Midbrain (tissue), 1 donor: ENCODE measurements at regions not wholly inside any gene's neighbourhood (a gene's known extent, or its start where the extent isn't known, plus 50 kb on each side); places are given as distances from the start of the nearest gene placed in this dataset.
"Not testable (repeated sequence)": the region's sequence is repeated elsewhere in the genome, so short reads cannot be mapped to it uniquely, and the experiment has no call there.

Experiments
- DNase-seq: peaks from one replicate; lab custom pipeline; 2025; lab: John Stamatoyannopoulos, UW

DNA sequence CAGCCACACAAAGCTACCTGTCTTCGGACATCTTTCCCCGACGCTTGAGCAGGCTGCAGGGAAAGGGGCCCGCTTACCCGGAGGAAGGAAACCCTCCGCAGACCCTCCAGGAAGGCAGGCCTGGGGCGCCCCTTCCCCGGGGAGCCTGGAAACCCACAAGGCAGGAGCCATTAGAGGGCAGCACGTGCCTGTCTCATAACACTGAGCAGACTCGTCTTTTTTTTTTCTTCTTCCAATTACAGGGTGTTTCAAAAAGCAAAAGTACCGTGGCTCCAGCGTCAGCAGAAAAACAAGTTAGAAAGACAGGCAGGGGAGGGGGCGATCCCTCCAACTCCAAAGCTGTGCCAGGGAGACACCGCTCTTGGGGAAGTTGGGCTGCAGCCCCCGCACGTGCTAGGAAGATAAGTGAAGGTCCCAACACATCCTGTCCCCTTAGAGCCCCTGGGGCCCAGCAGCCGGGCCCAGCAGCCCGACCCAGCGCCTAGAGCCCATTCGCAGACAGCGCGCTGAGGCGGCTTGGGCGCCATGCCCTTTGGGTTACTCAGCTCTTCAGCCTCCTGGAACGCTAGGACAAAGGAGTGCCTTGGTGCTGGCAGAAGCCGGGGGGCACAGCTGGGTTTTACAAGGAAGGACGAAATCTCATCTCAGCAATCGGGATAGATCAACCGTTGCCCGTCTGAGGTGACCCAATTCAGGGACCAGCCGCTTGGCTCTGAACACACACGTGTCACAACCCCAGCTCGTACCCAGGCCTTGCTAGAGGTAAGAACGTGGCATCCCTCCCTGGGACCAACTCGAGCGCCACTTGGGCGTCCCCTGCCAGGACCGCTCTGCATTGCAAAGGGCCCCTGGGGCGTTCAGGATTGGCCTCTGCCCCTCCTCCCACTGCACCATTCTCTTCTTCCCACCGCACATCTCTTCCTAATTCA lies 136.3 kb downstream of the LY86 start:
- peak; percentile 63 for DNase-seq

DNA sequence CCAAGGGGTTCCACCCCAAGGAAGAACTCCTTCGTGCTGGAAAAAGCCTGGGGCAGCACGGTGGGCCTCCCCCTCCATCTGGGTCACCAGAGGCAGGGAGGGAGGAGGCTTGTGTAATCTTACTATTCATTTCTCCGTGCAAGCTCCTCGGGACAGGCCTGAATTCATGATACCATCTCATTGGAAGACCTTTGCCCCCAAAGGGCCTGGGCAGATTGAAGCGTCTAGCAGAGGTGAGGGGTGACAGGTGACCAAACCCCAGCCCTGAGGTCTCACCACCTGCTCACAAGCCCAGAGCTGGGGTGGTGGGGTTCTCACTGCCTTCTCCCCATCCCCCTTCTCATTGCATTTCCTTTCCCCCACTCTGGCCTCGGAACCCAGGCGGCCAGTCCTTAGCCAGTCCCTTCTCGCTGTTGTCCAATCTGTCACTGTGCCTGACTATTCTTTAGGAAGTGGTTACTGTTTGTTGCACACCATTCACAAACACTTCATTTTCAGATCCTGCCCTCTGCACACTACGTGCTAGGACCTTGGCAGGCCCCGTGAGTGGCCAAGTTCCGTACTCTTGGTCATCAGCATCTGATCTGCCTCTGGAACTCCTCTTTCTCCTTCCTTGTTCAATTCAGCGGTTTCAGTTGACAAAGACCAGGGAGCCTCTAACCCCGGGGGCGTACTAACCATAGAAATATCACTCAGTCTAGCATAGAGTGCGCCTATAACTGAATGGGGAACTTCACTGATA lies 137.1 kb downstream of the LY86 start:
- DNase-seq, result peak; percentile 9

DNA sequence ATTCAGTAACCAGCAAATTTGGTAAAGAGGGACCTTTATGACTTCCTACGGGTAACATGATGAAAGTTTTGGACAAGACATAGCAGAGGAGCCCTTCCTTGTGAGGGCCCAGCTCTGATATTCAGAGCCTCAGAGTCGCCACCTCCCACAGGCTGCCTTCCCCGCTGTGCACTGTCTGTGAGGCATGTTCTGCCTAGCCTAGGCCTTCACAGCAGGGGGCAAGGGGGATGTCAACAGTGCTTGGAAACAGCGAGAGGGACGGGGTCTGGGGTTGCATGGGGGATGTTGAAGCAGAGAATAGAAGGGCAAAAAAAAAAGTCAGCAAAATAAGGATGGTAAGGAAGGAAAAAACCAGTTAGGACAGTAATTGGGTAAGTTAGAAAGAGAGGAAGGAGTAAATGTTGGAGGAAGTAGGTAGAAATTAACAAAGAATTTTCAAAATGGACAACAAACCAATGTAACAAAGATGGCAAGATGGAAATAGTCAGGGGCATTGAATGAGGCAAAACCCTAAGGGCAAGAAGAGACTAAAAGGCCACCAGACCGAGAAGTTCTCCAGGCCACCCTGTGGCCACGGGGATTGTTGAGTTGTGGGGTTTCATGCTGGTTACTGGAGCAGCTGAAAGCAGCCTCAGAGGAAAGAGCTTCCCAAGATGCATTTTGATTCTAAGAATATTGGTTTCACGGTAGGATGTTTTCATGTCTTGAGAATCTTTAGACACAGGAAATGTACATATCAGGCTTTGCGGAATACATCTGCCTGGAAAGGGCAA lies 139.8 kb downstream of the LY86 start:
- no peak for DNase-seq

DNA sequence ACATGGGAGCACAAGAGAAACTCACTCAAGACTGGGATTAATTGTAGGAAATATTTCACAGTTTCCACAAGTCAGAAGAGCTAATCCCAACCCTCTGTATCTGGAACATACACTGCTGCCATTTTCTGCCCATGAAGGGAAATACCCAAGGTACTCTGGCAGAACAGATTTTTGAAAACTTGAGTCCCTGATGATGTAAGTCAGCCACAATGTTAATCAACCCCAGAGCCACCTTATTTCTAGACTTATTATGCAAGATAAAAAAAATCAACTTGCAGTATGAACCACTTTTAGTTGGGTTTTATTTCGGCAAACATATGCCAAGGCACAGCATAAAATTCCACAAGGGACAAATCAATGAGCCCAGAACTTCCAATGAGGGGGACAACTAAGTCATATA lies 141.5 kb downstream of the LY86 start:
- DNase-seq, result no peak

DNA sequence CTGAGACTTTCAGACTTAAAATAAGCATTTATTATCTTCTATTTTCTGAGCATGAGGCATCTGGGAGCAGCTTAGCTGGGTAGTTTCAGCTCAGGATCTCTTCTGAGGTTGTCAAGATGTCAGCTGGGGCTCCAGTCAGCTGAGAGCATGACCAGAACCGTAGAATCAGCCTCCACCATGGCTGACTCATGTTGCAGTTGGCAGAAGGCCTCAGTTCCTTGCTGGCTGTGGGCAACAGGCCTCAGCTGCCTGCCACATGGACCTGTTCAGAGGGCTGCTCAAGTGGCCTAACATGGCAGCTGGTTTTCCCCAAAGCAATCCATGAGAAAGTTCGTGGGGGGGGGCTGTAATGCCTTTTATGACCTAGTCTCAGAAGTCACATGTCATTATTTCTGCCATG lies 142.3 kb downstream of the LY86 start:
- DNase-seq, result no peak

DNA sequence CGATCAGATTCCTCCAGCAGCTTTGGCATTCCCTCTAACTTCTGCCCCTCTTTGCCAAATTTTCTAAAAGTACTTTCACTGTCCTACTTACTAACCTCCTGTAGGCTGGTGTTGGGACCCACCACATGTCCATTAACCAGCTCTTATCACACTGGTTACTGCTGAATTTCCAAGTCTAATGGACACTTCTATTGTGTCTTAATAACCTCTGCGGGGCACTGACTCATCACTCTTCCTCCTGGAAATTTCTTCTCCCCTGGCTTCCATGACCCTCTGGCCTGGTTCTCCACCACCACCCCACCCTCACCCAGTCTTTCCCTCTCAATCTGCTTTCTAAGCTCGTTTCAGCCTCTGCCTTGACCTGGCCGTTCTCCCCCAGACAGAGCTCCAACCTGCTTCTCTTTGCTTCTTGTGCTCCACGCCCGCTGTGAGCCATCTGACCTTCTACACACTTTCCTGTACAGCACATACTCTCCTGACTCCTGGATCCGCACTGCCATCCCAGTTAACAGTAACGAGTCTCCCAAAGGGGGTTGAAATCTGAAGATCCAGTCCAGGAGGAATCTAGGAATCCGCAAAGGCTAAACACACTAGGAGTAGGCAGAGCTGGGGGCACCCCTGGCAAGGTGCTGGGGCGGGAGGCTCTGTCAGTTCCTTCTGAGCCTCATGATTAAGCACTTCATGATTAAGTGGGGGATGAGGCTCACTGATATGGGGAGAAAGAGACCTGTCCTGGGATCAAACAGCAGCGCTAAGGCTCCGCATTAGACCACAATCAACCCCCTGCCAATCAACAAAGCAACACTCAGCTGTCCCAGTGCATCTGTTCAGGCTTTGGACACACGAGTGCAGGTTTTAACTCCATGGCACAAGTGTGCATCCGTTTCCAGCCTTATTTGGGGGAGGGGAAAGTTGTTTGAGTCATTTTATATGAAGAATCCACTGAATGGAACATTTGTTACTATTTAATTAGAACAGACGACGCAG lies 146.3 kb downstream of the LY86 start:
- DNase-seq, result no peak

DNA sequence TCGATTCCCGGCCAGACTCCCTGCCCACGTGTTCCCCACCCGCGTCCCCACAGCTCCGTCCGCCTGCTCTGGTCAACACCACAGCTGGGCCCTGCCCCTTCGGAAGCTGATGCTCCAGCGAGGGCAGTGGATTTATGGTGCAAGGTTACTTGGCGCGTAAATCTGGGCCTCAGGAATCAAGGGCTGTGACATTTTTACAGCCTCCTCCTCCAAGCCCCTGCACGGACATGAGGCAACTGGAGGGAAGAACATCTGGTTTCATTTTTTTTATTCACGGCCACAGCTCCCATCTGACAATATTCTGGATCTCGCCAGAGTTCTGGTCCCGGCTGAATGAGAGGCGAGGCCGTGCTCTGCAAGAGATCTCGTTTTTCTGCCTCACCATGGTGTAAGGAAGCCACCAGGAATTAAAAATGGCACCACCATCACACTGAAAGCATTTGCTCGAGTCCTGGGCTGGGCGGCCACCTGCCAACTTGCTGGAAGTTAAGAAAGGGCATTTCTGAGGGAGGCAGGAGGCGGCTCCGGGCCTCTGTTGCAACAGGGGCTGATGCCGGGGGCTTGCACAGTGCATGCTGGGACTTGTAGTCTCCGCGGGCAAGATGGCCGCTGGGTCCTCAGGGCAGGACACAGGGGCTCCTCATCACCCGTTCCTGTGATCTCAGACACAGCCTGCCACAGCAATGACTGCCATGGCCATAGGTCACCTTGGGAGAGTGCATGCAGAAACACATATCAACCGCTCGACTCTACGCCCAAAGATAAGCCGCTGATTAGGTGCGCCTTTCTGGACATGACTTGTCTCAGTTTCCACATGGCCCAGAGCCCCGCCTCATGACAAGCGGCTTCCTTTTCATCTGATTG lies 148.5 kb downstream of the LY86 start:
- no peak for DNase-seq

DNA sequence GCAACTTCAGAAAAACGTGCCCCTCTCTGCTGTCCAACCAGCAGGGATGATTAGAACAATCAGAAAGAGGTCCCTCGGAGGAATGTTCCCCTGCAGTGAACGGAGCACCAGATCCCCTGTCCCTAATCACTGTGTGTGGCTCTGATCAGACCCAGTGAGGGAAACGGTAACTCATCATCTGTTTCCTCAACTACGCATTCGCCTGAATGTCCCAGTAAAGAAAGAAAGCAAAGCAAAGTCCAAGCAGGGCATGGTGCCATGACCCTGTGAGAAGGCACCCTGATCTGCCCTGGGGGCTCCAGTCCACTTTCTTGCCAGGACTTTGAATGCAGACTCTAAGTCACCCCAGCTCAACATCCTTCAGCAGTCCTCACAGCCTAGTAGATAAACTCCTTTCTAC lies 149.2 kb downstream of the LY86 start:
- DNase-seq, result no peak

DNA sequence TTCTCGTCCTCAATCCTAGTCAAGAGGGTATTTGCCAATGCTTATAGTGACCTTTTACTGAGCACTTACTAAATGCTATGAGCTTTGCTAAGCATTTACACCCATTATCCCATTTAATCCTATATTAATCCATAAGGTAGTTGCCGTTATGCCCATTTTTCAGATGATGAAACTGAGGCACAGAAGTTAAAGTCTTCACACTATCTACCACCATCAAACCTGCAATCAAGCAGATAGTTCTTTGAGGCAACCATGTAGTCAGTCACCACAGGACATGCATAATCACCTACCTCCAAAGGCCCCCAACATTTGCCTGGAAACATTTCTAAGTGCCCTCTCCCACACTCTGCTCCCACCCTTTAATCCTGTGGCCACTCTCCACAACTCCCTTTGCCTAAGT lies 149.6 kb downstream of the LY86 start:
- no peak for DNase-seq

DNA sequence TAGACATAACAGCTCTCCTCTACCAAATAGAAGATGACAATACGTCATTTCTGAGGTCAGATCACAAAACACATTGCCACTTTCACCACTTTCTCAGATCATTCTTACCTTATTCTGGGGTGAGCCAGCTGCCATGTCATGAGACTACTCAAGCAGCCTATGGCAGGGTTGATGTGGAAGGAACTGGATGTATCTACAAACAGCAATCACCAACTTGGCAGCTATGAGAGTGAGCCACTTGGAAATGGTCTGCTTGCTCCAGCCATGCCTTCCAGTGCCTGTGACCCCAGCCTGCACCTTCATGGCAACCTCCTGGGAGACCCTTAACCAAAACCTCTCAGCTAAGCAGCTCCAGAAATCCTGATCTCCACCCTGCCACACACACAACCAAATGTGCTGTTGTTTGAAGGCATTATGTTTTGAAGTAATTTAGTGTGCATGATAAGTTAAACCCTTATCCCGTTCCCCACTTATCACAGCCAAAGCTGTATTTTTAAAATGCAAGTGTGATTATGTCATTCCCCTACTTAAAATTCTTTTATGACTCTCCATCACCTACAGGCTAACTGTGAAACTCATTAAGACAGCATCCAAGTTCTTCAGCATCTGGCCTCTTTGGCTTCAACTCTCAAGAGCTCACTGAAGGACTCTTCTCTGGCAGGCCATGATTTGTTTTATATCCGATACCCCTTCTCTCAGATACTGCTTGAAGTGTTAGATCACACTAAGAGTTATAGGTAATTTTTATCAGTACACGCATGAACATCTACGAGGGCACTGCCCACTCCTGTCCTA lies 150.6 kb downstream of the LY86 start:
- DNase-seq, result no peak

DNA sequence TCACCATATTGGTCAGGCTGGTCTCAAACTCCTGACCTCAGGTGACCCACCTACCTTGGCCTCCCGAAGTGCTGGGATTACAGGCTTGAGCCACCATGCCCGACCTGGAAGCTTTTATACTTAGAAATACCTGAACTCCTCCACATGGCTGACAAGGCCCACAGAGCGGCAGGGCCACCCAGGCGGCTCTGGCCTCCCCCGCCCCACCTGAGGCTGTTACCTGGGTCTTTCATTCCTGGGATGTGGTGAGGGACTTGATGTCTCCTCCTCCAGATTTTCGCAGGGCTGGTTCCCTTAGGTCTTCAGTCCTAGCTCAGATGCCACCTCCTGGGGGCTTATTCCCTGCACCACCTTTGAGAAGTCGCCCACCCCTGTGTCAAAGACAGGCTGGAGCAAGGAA lies 152.1 kb downstream of the LY86 start:
- no peak for DNase-seq

DNA sequence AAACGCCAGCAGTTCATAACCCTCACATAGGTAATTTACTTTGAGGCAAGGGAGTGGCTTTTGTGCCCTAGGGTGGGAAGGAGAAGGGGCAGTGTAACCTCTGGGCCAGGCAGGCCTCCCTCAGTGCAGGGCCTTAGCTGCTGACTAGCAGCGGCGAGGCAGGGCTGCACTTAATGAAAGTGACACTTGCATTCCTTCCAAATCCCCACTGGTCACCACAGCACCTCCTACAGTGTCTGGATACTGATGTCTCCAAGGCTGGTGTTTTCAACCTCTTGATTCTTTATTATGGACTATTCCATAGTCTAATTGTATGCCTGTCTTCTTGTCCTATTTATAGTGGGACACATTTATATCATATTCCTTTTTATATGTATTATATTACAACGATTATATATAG lies 152.7 kb downstream of the LY86 start:
- DNase-seq, result no peak

DNA sequence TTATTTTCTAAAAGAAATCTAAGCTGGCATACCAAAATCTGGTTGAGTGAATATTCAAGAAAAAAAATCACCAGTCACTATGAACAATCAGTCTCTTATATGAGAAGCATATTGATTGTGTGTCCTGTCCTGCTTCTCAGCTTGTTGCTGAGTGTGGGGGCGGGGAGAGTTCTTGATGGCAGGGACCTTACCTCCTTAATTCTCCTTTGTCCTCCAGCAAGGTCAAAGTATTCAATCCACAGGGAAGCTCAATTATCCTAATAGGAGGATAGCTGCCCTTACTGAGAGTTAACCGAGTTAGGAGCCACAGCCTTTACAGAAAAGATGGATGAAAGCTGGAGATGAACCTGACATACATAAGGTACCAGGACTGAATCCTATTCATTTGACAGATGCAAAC lies 154.0 kb downstream of the LY86 start:
- no peak for DNase-seq

DNA sequence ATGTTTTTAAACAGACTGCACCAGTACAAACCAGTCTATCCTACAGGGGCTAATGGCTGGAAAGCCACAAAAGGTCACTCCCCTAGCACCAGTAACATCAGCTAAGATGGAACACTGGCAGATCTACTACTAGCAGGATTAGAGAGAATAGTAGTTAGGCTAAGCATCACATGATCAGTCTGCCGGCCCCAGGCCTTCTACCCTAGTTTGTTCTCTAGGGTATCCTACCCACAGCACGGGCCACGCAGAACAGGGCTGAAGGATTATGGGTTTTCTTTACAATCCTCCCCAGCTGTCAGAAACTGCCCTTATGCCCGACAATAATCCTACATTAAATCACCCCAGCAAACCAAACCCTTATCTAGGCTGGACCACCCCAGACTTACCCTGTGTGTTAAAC lies 156.0 kb downstream of the LY86 start:
- no peak for DNase-seq

DNA sequence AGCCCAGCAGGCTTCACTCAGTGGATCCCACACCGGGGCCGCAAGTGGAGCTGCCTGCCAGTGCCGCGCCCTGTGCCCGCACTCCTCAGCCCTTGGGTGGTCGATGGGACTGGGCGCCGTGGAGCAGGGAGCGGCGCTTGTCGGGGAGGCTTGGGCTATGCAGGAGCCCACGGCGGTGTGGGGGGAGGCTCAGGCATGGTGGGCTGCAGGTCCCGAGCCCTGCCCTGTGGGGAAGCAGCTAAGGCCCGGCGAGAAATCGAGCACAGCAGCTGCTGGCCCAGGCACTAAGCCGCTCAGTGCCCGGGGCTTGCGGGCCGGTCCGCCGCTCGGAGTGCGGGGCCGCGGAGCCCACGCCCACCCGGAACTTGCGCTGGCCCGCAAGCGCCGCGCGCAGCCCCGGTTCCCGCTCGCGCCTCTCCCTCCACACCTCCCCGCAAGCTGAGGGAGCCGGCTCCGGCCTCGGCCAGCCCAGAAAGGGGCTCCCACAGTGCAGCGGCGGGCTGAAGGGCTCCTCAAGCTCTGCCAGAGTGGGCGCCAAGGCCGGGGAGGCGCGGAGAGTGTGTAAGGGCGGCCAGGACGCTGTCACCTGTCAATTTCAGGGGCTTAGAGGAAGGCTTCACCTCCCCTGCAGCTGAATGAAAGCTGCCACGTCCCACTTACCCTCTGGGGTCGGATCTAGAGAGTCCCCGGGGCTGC lies 157.3 kb downstream of the LY86 start:
- not testable (repeated sequence) for DNase-seq

DNA sequence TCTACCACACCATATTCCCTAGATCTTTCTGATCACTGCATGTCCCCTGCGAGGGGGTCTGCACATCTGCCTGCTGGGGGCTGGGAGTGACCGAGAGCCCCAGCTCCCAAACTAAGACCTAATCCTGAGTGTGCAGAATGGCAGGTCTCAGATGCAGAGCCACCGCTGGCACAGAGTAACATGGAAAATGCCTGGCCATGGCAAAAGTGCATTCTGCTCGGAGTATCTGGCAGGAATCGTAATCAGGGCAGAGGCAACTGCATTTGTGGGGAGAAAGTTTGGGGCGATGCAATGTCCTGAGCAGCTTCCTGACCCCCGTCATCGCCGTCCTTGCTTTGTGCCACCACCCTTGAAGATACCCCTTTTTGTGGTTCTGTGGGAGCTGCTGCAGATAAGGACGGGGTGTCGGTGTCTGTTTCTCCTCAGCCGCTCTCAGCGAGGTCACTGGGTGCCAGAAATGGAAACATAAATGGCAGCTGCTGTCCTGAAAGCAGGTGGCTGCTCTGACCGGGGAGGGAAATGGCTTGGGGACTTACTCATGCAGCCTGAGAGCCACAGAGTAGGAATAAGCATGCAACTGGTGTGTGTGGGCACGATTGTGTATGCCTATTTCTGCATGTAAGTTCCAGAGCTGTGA lies 157.9 kb downstream of the LY86 start:
- no peak for DNase-seq

DNA sequence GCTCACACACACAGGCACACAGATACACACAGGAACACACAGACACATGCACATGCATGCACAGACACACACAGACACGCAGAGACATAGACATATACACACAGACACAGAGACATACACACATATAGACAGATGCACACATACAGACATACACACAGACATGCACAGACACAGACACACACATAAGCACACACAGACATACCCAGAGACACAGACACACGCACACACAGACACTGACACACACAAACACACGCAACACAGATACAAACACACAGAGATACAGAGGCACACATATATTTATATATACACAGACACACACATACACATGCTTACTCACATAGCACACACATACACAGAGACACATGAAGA lies 158.4 kb downstream of the LY86 start:
- no peak for DNase-seq

DNA sequence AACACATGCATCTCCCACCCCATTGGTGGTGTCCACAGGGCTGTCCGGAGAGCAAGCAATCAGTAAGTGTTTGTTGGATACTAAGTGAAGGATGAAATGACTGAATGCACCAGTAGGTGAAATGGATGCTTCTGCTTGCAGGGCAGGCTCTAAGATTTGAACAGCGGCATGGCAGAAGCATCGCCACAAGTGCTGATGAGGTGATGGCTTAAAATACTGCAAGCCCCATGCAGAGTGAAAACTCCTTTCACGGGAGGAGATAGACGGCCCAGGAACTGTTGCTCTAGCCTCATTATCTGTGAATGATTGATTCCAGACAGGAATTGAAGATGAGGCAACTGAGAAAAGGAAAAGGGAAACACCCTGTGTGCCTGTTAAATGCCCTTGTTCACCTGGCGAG lies 158.9 kb downstream of the LY86 start:
- DNase-seq, result no peak

DNA sequence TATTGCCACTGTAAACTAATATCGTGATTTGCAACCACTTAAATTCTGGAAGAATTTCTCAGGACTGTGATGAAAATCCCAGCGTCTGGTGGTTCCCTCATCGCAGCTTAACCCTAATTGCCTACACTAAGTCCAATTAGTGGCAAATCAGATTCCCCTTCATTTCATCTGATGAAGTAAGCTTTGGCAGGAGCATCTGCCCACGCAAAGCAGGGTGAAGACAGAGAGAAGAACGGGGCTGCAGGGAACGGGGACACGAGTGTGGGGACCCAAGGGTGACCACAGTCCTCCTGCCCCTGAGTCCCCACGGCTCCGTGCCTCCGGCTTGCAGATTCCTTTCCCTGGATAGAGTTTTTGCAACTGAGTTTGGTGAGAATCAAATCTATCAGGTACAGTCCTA lies 159.5 kb downstream of the LY86 start:
- no peak for DNase-seq
